DMS153 (cell line): ENCODE measurements at regions not wholly inside any gene's neighbourhood (a gene's known extent, or its start where the extent isn't known, plus 50 kb on each side); places are given as distances from the start of the nearest gene placed in this dataset.

Experiments
- DNase-seq: peaks from one replicate; lab custom pipeline; 2025; lab: John Stamatoyannopoulos, UW

GRCh38 chr6:151701911-151702562 is 105.4 kb upstream of the ESR1 start:
- DNase-seq, result no peak

DNA sequence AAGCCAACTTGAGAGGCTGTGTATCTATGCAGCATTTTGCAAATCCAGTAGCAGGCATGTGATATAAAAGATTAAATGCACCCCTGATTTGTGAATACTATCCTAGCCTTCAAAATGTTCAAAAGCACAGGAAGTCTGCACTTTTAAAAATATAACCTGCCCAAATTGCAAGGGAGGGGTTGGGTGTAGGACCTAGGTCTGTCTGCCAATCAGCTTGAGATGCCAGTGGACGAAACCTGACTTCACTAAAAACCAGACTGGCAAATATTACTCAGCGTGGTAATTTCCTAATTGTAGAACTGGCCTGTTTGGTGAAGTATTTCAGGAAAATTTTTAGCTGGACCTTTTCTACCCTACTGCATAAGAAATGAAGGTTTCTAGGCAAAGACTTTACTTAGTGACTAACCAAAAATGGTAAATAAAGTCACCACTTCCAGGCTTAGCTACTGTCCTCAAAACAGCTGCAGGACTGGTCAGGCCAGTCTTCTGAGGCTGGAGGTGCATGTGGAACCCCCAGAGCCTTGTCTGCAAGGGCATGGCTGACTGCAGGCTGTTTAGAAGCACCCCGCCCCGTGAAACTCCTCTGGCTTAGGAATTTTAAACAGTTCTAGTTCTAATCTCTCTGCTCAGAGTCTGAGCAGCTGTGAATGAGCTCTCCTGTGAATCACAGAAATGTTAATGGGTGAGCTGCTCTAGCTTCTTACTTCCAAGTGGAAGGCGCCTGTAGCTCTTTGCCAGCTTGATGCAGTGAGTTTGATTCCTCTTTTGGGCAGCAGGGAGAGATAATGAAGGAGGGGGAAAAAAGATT is 104.4 kb upstream of the ESR1 start:
- DNase-seq, result no peak

DNA sequence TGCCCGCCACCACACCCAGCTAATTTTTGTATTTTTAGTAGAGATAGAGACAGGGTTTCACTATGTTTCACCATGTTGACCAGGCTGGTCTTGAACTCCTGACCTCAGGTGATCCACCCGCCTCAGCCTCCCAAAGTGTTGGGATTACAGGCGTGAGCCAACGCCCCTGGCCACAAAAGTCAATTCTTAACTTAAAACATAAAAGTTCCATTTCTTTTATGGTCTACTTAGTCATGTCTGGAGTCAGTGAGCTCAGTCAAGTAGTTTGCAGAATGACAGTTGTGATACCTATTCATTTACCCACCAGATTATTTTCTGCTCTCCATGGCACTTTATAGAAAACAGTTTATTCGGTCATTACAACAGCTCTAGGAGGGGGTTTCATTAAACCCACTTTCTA is 103.1 kb upstream of the ESR1 start:
- no peak for DNase-seq

DNA sequence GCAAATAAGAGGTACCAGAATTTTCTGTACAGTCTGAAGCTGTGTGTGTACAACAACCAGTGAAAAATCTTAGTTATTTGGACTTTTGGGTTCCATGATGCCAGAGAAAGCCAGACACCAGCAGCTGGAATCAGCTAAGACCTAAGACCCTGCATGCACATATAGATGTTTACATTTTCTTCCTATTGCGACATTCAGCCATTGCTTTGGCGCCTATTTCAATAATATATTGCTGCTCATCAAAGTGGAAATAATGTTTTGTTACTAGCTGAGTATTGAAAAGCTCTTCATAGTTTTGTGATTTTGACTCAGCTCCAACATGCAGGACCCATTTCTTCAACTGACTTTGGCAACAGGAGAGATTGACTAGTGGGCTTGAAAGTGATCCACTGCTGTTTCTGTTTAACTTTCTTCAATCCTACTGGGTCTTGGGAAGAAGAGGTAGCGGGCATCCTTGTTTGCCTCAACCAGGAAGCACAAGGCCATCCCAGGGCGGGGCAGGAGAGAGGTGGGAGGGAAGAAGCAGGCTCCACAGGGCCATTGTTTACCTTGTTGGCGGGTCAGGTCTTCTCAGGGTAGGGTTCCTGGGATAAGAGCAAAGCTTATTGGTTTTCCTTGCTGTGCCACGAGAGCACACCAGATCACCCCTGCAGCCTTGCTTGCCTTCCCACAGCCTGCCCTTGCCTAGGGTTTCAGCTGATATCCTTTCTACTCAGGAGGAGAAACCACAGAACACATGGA is 101.3 kb upstream of the ESR1 start:
- DNase-seq, result no peak

- DNase-seq, result no peak
These were observed 98.2 kb upstream of the ESR1 start for GRCh38 chr6:151709329-151709728.

GRCh38 chr6:151716526-151716932 is 91.0 kb upstream of the ESR1 start:
- peak; percentile 74 for DNase-seq

DNA sequence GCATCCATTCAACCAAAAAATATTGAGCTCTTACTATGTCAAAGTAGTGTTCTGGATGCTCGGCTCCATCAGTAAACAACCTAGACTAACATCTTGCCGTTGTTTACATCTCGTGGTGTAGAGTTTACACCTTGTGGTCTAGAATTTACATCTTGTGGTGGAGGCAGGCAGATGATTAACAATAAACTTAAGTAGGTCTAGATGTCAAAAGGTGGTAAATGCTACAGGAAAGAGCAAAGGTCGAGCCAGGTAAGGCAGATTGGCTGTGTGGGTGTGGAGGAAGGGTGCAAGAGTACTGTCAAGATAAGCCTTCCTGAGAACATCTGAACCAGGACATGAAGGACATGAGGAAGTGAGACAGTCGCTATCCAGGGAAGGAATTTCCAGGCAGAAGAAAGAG is 88.4 kb upstream of the ESR1 start:
- no peak for DNase-seq

GRCh38 chr6:151721146-151721545 is 86.3 kb upstream of the ESR1 start:
- no peak for DNase-seq

GRCh38 chr6:151721671-151722070 is 85.8 kb upstream of the ESR1 start:
- no peak for DNase-seq

DNA sequence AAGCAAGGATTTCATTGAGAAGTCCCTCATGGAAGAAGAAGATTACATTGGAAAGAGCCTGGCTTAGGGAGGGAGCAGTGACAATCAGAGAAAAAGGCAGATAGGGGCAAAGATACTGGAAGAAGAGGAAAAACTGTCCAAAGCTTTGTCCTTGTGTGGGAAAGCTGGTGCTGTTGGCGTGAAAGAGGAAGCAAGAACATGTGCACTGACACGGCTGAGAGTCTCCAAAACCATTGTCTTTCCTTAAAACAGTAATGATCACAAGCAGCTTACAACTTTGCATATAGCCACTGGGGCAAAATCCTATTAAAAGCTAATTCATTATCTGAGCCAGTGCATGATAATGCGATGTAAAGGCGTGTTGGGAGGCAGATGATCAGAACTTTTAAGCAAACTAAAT is 85.1 kb upstream of the ESR1 start:
- DNase-seq, result no peak

DNA sequence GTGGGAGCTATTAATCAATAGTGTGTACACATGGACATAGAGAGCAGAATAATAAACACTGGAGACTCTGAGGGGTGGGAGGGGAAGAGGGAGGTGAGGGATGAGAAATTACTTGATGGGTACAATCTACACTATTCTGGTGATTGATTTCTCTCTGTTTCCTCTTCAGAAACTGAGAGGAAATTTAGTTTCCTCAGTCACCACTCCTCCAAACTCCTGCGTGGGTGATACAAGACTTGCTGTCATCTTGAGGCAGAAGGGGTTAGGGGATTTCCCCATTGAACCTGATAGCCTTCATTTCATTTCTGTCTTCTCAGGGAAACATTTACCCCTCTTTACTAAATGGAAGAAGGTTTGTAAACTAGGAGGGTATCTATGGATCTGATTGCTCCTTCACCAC is 84.3 kb upstream of the ESR1 start:
- no peak for DNase-seq

DNA sequence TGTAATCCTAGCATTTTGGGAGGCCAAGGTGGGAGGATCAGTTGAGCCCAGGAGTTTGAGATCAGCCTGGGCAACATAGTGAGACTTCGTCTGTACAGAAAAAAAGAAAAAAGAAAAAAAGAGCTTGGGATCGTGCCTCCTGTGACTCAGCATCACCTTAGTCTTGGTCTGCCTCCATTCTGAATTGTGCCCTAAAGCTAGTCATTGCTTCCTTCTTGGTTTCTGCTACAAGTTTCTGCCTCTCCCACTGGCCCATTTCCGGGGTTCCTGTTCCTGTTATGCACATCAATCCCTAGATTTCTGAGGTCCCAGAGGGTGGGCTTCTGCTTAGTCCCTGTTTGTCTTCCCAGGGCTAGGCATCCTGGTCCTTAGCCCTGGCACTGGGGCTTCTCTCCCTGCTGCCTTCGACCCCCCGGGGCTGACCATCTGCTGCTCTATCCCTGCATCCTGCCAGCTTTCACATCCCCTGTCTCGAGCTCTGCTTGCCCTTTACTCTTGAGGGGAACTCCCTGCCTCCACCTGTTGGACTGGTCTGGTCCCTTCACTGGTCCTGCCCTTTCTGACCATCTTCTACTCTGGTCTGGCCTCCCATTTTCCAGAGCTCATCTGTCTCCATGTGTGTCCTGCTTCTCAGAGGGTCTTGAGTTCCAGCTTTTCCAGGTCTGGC is 77.5 kb upstream of the ESR1 start:
- DNase-seq, result no peak

DNA sequence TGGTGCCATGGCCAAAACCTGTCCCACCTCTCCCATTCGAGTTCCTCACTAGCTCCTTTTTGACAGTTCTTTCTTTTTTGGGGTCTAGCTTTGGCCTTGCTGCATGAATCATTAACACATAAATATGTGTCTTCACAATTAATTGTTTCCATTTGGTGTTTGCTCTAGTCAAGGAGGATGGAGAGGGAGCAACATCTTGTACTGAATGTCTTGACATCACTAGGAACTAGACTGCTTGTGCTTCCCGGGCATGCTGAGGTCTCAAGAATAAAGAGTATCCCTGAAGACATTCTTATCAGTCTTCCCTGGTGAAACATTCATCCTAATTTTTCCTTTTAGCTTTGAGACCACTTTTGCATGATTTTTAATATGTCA is 77.0 kb upstream of the ESR1 start:
- no peak for DNase-seq

DNA sequence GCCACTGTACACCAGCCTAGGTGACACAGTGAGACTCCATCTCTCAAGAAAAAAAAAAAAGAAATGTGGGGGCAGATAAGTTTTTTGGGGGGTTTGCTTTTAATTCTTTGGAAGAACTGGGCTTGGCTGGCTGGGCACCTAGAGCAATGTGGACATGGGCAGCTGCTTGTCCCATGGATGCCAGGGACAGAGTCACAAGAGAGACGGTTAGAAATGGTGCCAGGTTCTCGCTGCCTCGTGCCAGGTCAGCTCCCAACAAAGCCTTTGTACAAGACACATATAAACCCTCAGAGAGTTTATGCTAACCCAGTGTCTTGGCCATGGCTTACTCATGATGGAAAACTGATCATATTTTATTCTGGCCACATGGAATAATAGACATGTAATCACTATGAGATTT is 76.2 kb upstream of the ESR1 start:
- no peak for DNase-seq

DNA sequence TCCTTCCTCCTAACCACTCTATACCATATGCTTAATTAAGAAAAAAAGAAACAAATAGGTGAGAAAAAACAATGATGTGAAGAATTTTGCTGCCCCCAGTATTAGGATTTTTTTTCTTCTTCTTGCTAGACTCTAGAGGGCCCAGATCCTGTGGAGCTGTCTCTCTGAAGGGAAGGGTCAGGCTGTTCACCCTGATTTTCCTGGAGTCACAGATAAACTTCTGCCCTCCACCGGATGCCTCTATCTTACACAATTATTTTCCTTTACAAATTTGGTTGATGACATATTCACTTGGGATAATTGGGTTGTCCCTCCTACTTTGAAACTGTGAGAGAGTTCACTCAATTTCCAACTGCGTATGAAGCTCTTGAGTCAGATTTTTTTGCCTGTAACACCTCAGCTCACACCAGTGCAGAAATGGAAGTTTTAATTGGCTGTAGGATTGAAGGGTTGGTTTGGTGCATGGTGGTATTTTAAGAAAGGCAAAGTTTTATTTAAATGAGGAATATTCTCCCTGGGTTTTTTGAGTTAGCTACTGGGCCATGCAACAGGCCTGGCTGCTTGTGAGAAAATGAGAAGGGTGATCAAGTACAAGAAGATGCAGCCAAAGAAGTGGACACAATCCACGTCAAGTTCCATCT is 73.7 kb upstream of the ESR1 start:
- DNase-seq, result no peak

- DNase-seq, result no peak
These were observed 69.2 kb upstream of the ESR1 start for GRCh38 chr6:151738267-151738666.

DNA sequence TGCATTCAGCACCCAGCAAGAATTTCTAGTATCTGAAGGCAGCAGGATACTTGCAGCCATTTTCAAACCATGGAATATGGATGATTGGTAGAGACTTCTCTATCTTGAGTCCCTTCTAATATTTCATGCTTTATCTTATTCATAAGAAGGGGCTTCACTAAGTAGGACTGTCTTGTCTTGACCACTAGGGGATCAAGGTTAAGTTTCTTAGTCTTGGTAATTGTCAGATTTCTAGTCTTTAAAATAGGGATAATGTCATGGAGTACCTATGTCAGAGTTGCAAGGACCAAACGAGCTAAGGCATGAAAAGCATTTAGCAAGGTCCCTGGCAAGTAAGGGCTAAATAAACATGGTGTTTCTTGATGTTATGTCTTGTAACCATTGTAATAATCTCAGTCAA is 68.5 kb upstream of the ESR1 start:
- no peak for DNase-seq

DNA sequence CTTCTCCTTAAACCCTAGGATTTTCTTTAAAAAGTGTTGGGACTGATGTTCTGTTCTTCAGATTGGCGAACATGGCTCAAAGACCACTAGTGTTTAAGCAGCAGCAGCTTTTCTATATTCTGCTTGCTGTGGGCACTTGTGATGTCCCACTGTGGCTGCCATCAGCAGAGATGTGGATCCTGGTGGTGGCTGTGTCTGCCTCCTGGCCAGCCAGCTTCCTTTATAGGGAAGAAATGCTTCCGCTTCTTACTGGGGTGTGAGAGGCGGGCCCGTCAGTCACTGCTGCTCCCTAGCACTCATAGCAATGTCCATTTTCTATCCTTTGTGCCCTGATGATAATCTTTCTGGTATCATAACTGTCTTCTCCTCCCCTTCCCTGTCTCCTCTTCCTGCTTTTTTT is 66.7 kb upstream of the ESR1 start:
- no peak for DNase-seq

GRCh38 chr6:151747896-151748295 is 59.6 kb upstream of the ESR1 start:
- no peak for DNase-seq

- no peak for DNase-seq
These were observed 58.1 kb upstream of the ESR1 start for GRCh38 chr6:151749341-151749740.

DNA sequence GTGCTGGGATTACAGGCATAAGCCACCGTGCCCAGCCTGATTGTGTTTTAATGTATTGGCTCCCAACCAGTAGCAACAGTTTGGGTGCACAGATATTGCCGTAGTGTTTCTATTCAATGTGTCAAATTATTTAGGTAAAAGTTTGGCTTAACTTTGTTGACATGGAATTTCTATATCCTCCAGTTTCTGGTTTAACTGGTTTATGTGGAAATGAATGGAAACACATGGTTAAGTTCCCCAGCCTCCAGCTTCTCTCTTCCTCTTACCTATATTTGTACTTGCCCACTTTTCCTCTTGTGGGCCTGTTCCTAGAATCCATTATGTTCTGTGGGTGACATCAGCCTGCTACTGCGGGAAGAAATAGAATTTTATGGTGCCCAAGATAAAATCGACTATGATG is 53.9 kb upstream of the ESR1 start:
- DNase-seq, result no peak

GRCh38 chr6:151757506-151757955 is 50.0 kb upstream of the ESR1 start:
- no peak for DNase-seq
